Muscle of leg (tissue), 3 donors: ENCODE measurements at regions not wholly inside any gene's neighbourhood (a gene's known extent, or its start where the extent isn't known, plus 50 kb on each side); places are given as distances from the start of the nearest gene placed in this dataset.

Experiments
- DNase-seq: peaks from one replicate; pipeline ENCODE4 v3.0.0; 2013
- H3K27ac ChIP-seq: one replicate; pipeline ENCODE4 v1.5.1; 2013; ENCODE audit warnings: mild to moderate bottlenecking, low read length, control low read depth
- H3K27me3 ChIP-seq: one replicate; pipeline ENCODE4 v1.6.1; 2013; ENCODE audit warnings: low read length; ENCODE audit not compliant: control insufficient read depth, insufficient read depth
- H3K36me3 ChIP-seq: one replicate; pipeline ENCODE4 v1.6.1; 2013; ENCODE audit warnings: low read length; ENCODE audit not compliant: control insufficient read depth, insufficient read depth
- H3K4me1 ChIP-seq: one replicate; pipeline ENCODE4 v1.6.1; 2013; ENCODE audit warnings: low read length; ENCODE audit not compliant: control insufficient read depth, insufficient read depth
- H3K4me3 ChIP-seq: one replicate; pipeline ENCODE4 v1.5.1; 2013; ENCODE audit warnings: low read length, control low read depth
- H3K9me3 ChIP-seq: replicated peaks from 2 replicates; pipeline ENCODE4 v1.6.1; 2013; ENCODE audit warnings: low read depth, low read length; ENCODE audit not compliant: control insufficient read depth
- WGBS: methylation state at CpG from one replicate; pipeline ENCODE4 v1.1.5; 2013; ENCODE audit warnings: missing lambda C conversion rate; ENCODE audit not compliant: insufficient coverage; 5-methylcytosine and 5-hydroxymethylcytosine counted together

DNA sequence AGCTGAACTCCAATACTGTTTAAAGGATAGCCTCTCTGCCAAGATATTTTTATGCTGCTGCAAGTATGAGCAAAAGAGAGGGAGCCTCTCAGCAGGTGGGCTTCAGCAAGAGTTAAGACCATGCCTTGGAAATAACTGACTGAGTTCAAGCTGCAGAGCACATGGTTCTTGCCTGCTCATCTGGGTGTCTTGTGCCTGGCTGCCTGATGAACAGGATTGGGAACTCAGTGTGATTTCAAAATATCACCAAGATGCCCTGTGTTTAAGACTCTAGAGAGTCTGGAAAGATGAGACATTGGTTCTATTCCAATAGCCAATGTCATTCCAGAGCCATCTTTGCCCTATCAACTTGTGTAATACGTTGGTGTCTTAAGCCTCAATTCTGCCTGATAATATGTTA is 147.5 kb upstream of the VEPH1 start:
- no peak overlapping the region for H3K27ac ChIP-seq
- no CpG with 5 or more reads among the region's 1 CpG for WGBS

DNA sequence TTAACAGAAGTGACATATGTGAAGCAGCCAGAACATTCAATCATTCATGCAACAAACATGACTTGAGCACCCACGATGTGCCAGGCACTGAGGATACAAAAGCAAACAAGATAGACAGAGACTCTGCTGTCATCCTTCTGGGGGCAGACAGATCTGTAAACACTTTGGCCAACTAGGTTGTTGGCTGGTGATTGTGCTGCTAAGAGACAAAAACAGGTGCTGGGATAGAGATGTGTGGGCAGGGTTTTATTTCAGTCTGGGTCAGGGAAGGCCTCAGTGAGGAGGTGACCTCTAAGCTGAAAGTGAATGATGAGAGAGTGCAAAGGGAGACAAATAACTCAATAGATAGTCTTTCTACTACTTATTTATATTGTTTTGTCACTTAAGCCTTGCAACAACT is 147.0 kb upstream of the VEPH1 start:
- no peak overlapping the region for H3K27ac ChIP-seq
- H3K27me3 ChIP-seq = no peaks in the 10 kb centered on the region
- no peak overlapping the region for H3K4me3 ChIP-seq
- no peaks in the 10 kb centered on the region for H3K36me3 ChIP-seq
- 100% methylated on average over 1 of the region's 1 CpG for WGBS
- H3K9me3 ChIP-seq = no peaks in the 10 kb centered on the region
- no peaks in the 10 kb centered on the region for H3K4me1 ChIP-seq
- DNase-seq = no peak

More for the DNA sequence above, 147.5 kb upstream of the VEPH1 start:
- Histone ChIP-seq H3K4me3 (no peak overlapping the region), H3K9me3 (no peaks in the 10 kb centered on the region), H3K27me3 (no peaks in the 10 kb centered on the region), H3K4me1 (no peaks in the 10 kb centered on the region), H3K36me3 (no peaks in the 10 kb centered on the region)
- DNase-seq = no peak

- Histone ChIP-seq H3K4me3 (no peak overlapping the region), H3K9me3 (no peaks in the 10 kb centered on the region), H3K27me3 (no peaks in the 10 kb centered on the region), H3K4me1 (no peaks in the 10 kb centered on the region), H3K36me3 (no peaks in the 10 kb centered on the region), H3K27ac (no peak overlapping the region)
- DNase-seq = no peak
- WGBS = 100% methylated on average over 1 of the region's 1 CpG
These were observed 146.3 kb upstream of the VEPH1 start for GRCh38 chr3:157649511-157649910.

DNA sequence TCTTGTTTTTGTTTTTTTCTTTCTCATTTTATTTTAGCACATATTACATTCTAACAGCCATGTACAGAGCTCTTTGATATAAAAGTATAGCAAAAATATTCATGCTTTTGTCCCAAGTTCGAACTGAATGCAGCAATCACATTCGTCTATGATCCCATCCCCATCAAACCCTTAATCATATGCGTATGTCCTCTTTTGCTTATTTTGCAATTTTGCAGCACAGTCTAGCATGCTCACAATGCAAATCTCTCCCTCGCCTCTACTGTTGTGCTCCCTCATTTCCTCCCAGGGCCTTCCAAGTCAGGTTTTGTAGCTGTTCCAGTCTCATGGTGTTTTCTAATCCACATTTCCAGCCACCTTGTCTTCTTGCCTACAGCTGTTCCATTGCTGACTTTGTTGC is 144.6 kb upstream of the VEPH1 start:
- no peaks in the 10 kb centered on the region for H3K9me3 ChIP-seq
- no peak overlapping the region for H3K4me3 ChIP-seq
- no peaks in the 10 kb centered on the region for H3K27me3 ChIP-seq
- H3K27ac ChIP-seq = no peak overlapping the region
- DNase-seq = no peak
- H3K4me1 ChIP-seq = no peaks in the 10 kb centered on the region
- 75% methylated on average over 4 of the region's 4 CpGs for WGBS
- H3K36me3 ChIP-seq = no peaks in the 10 kb centered on the region

DNA sequence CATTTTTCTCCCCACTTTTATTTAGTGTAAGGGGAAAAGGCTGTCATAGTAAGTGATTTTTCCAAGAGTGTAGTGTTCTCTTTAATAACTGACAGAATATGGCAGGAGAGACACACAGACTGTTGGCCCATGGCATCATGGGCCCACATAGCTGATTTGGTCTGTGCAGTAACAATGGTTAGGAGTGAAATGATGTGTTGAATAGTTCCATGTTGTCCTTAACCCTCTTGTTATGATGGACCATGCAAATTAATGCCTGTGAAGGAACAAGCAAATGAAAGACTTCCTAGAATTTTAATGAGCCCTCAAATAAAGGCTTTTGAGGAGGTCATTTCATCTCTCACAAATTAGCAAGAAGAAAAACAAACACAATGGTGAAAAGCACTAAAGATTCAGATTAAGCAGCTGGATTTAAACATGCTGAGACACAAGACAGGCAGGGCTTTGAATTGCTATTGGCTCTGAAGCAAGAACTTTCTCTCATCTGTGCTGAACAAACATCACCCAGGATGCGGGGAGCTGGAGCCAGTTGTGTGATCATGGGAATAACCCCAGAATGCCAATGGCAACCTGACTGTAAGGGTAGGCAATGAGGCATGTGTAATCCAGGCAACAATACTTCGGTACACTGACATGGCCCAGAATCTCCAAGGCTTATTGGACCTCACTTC is 136.7 kb upstream of the VEPH1 start:
- DNase-seq = no peak
- no peaks in the 10 kb centered on the region for H3K4me1 ChIP-seq
- WGBS = 100% methylated on average over 1 of the region's 2 CpGs
- no peaks in the 10 kb centered on the region for H3K9me3 ChIP-seq
- no peak overlapping the region for H3K4me3 ChIP-seq
- no peaks in the 10 kb centered on the region for H3K36me3 ChIP-seq
- H3K27me3 ChIP-seq = no peaks in the 10 kb centered on the region
- no peak overlapping the region for H3K27ac ChIP-seq

DNA sequence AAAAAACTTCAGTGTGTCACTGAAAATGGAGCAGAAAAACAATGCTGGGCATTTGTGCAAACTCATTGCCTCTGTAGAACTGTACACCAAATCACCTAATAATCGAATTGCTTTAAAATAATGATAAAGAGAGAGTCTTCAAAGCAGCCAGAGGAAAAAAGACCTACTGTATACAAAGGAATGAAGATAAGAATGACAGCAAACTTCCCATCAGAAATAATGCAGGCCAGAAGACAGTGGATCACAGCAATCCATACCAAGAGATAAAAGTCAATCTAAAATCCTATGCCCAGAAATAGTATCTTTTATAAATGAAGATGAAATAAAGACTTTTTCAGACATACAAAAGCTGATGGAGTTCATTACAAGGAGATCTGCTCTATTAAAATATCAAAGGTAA is 134.7 kb upstream of the VEPH1 start:
- no peak overlapping the region for H3K4me3 ChIP-seq
- no peak for DNase-seq
- no peaks in the 10 kb centered on the region for H3K27me3 ChIP-seq
- H3K4me1 ChIP-seq = no peaks in the 10 kb centered on the region
- H3K9me3 ChIP-seq = no peaks in the 10 kb centered on the region
- no peak overlapping the region for H3K27ac ChIP-seq
- WGBS = no CpG with 5 or more reads among the region's 1 CpG
- no peaks in the 10 kb centered on the region for H3K36me3 ChIP-seq

DNA sequence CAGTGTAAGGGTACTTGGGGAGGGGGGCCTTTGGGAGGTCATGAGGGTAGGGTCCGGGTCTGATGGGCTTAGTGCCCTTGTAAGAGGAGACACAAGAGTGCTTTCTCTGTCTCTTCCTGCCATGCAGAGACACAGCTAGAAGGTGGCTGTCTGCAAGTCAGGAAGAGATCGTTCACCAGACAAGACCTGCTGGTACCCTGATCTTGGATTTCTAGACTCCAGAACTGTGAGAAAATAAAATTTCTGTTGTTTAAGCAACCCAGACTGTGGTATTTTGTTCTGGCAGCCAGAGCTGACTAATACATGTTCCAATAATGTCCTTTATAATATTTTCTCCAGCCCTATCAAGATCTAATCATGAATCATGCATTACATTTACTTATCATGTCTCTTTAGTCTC is 130.0 kb upstream of the VEPH1 start:
- H3K27me3 ChIP-seq = peaks cover 2% of the 10 kb centered on the region
- DNase-seq = no peak
- H3K4me3 ChIP-seq = no peak overlapping the region
- H3K9me3 ChIP-seq = no peaks in the 10 kb centered on the region
- no peaks in the 10 kb centered on the region for H3K36me3 ChIP-seq
- WGBS = 70% methylated on average over 2 of the region's 2 CpGs
- H3K27ac ChIP-seq = no peak overlapping the region
- no peaks in the 10 kb centered on the region for H3K4me1 ChIP-seq

- DNase-seq = no peak
- Histone ChIP-seq H3K9me3 (no peaks in the 10 kb centered on the region), H3K4me3 (no peak overlapping the region), H3K36me3 (no peaks in the 10 kb centered on the region), H3K27me3 (peaks cover 2% of the 10 kb centered on the region), H3K27ac (no peak overlapping the region), H3K4me1 (no peaks in the 10 kb centered on the region)
- WGBS = 40% methylated on average over 1 of the region's 3 CpGs
These were observed 128.9 kb upstream of the VEPH1 start for GRCh38 chr3:157632075-157632474.

GRCh38 chr3:157631478-157631877 is 128.3 kb upstream of the VEPH1 start:
- WGBS = 26% methylated on average over 3 of the region's 8 CpGs
- no peak overlapping the region for H3K27ac ChIP-seq

GRCh38 chr3:157626817-157627216 is 123.6 kb upstream of the VEPH1 start:
- Histone ChIP-seq H3K36me3 (no peaks in the 10 kb centered on the region), H3K4me3 (no peak overlapping the region), H3K9me3 (no peaks in the 10 kb centered on the region), H3K4me1 (no peaks in the 10 kb centered on the region), H3K27me3 (no peaks in the 10 kb centered on the region), H3K27ac (no peak overlapping the region)
- WGBS = 75% methylated on average over 1 of the region's 3 CpGs
- DNase-seq = no peak

More at GRCh38 chr3:157631478-157631877, 128.3 kb upstream of the VEPH1 start:
- Histone ChIP-seq H3K4me1 (no peaks in the 10 kb centered on the region), H3K36me3 (no peaks in the 10 kb centered on the region), H3K27me3 (peaks cover 2% of the 10 kb centered on the region), H3K4me3 (no peak overlapping the region), H3K9me3 (no peaks in the 10 kb centered on the region)
- DNase-seq = peak; percentile 34

DNA sequence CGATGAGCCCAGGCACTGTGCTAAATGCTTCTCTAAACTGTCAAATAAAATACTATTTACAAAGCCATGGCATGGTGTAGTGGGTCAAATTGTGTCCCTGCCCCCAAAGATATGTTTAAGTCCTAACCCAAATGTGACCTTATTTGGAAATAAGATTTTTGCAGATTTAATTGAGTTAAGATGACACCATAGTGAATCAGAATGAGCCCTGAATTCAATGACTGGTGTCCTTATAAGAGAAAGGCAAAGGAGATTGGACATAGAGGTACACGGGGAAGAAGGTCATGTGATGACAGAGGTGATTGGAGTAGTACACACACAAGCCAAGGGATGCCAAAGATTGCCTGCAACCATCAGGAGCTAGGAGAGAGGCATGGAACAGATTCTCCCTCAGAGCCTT is 121.6 kb upstream of the VEPH1 start:
- Histone ChIP-seq H3K4me3 (no peak overlapping the region), H3K9me3 (no peaks in the 10 kb centered on the region), H3K27ac (no peak overlapping the region), H3K36me3 (no peaks in the 10 kb centered on the region), H3K4me1 (no peaks in the 10 kb centered on the region), H3K27me3 (no peaks in the 10 kb centered on the region)
- DNase-seq = no peak
- 100% methylated on average over 1 of the region's 2 CpGs for WGBS
